ENCODE measurements at regions not wholly inside any gene's neighbourhood (a gene's known extent, or its start where the extent isn't known, plus 50 kb on each side); places are given as distances from the start of the nearest gene placed in this dataset.
"Not testable (repeated sequence)": the region's sequence is repeated elsewhere in the genome, so short reads cannot be mapped to it uniquely, and the experiment has no call there.

DNA sequence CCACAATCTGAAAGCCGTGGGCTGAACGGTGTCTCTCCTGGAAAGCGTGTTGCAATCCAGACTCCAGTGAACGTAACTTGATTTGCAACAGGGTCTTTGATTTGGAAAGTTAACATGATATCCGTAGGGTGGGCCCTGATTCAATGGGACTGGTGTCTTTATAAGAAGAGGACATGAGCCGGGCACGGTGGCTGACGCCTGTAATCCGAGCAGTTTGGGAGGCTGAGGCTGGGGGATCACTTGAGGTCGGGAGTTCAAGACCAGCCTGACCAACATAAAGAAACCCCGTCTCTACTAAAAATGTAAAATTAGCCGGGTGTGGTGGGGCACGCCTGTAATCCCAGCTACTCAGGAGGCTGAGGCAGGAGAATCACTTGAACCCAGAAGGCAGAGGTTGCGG is 176.5 kb downstream of the CRLF2 start:
- TF ChIP-seq, protein P1, sequence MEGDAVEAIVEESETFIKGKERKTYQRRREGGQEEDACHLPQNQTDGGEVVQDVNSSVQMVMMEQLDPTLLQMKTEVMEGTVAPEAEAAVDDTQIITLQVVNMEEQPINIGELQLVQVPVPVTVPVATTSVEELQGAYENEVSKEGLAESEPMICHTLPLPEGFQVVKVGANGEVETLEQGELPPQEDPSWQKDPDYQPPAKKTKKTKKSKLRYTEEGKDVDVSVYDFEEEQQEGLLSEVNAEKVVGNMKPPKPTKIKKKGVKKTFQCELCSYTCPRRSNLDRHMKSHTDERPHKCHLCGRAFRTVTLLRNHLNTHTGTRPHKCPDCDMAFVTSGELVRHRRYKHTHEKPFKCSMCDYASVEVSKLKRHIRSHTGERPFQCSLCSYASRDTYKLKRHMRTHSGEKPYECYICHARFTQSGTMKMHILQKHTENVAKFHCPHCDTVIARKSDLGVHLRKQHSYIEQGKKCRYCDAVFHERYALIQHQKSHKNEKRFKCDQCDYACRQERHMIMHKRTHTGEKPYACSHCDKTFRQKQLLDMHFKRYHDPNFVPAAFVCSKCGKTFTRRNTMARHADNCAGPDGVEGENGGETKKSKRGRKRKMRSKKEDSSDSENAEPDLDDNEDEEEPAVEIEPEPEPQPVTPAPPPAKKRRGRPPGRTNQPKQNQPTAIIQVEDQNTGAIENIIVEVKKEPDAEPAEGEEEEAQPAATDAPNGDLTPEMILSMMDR (conservative IDR thresholded peaks at IDR 0.05 in 1 of 2, IDR thresholded peaks at IDR 0.05 in 1 of 2; ENCODE audit: extremely low read depth in 1 of 2, insufficient read depth in 1 of 2, low read depth in 1 of 2, low read length in 2 of 2) = not testable (repeated sequence)
- not testable (repeated sequence) for TF ChIP-seq EZH2 (IDR thresholded peaks at IDR 0.05; ENCODE audit: borderline replicate concordance, low read length)

Data from mammary epithelial cell (primary cell).